Gastrocnemius medialis (tissue), 4 donors: ENCODE measurements at regions not wholly inside any gene's neighbourhood (a gene's known extent, or its start where the extent isn't known, plus 50 kb on each side); places are given as distances from the start of the nearest gene placed in this dataset.

Experiments used
- ATAC-seq, 2 donors: fragments of 150-250 bp; one replicate each; pipeline ENCODE4 v1.9.1; 2016
- DNase-seq, 2 donors: peaks; one replicate each; pipeline ENCODE4 v3.0.0-alpha.2; 2019
- H3K27ac ChIP-seq, 4 donors: fragments of 200-600 bp; sonication (generic); 1 replicate in 1 of 4; 2 replicates in 3 of 4; pipeline ENCODE4 v1.5.1; 2016 to 2018; ENCODE audit warnings: mild to moderate bottlenecking in 2 of 4, moderate library complexity in 1 of 4
- H3K27me3 ChIP-seq, 3 donors: fragments of 200-600 bp; sonication (generic) in 2 of 3; 1 replicate in 1 of 3; 2 replicates in 2 of 3; pipeline versions ENCODE4 v1.5.1 to v1.6.0; 2016 to 2019; ENCODE audit warnings: mild to moderate bottlenecking in 1 of 3, moderate library complexity in 1 of 3
- H3K36me3 ChIP-seq, 2 donors: fragments of 200-600 bp; sonication (generic) in 1 of 2; one replicate each; pipeline ENCODE4 v1.5.1; 2017 to 2018
- H3K4me1 ChIP-seq, 2 donors: fragments of 200-600 bp; sonication (generic) in 1 of 2; one replicate each; pipeline ENCODE4 v1.5.1; 2016 to 2017; ENCODE audit warnings: mild to moderate bottlenecking in 2 of 2
- H3K4me3 ChIP-seq, 4 donors: fragments of 200-600 bp; sonication (generic) in 3 of 4; 1 replicate in 1 of 4; 2 replicates in 3 of 4; pipeline ENCODE4 v1.5.1; 2016 to 2019; ENCODE audit warnings: mild to moderate bottlenecking in 2 of 4
- H3K9me3 ChIP-seq, 3 donors: fragments of 200-600 bp; sonication (generic) in 2 of 3; 1 replicate in 1 of 3; 2 replicates in 2 of 3; pipeline ENCODE4 v1.5.1; 2016 to 2019
- CTCF ChIP-seq, 5 experiments: fragments of 450-650 bp in 3 of 5; fragments of 200-600 bp in 2 of 5; sonication (generic) in 2 of 5; IDR thresholded peaks in 4 of 5; conservative IDR thresholded peaks in 1 of 5; 1 replicate in 4 of 5; 2 replicates in 1 of 5; pipeline ENCODE4 v1.5.1; 2016 to 2019; ENCODE audit warnings: antibody characterized with exemption in 5 of 5, mild to moderate bottlenecking in 3 of 5, moderate library complexity in 3 of 5
- POLR2A ChIP-seq, 2 donors: fragments of 450-650 bp; IDR thresholded peaks; one replicate each; pipeline ENCODE4 v1.6.1; 2017; ENCODE audit warnings: antibody characterized with exemption in 2 of 2, mild to moderate bottlenecking in 2 of 2, moderate library complexity in 2 of 2
- in situ Hi-C, 4 donors: fragments of 200-750 bp; cut with MboI; loops; one replicate each; pipeline versions ENCODE4 v1.15.0 to v1.8.0; 2017; ENCODE audit warnings: low sequenced_read_pairs in 4 of 4
- intact Hi-C: fragments of 100-400 bp; cut with DNase I; formaldehyde crosslinking; loops from one replicate; pipeline ENCODE4 v1.15.1; 2023; ENCODE audit warnings: low total_unique reads

GRCh38 chr1:62381831-62382657 lies 54.8 kb upstream of the USP1 start:
- no peak for ATAC-seq
- TF ChIP-seq POLR2A (IDR thresholded peaks at IDR 0.05) (no peak), CTCF (IDR thresholded peaks at IDR 0.05 in 4 of 5, conservative IDR thresholded peaks at IDR 0.05 in 1 of 5) (no peak)
- intact Hi-C loops, result no loop called here

GRCh38 chr1:62382658-62382955 lies 54.2 kb upstream of the USP1 start:
- no peak for ATAC-seq
- no peaks in the 10 kb centered on the region for H3K27me3 ChIP-seq
- no peak for DNase-seq
- no peaks in the 10 kb centered on the region for H3K36me3 ChIP-seq
- no peak overlapping the region for H3K27ac ChIP-seq
- TF ChIP-seq CTCF (IDR thresholded peaks at IDR 0.05 in 4 of 5, conservative IDR thresholded peaks at IDR 0.05 in 1 of 5) (no peak), POLR2A (IDR thresholded peaks at IDR 0.05) (no peak)
- no peaks in the 10 kb centered on the region for H3K9me3 ChIP-seq
- H3K4me3 ChIP-seq, result no peak overlapping the region
- in situ Hi-C loops, result no loop called here
- intact Hi-C loops, result no loop called here
- H3K4me1 ChIP-seq, result no peaks in the 10 kb centered on the region

More at GRCh38 chr1:62381831-62382657, 54.8 kb upstream of the USP1 start:
- Histone ChIP-seq H3K4me1 (no peaks in the 10 kb centered on the region), H3K9me3 (no peaks in the 10 kb centered on the region), H3K27me3 (no peaks in the 10 kb centered on the region), H3K36me3 (no peaks in the 10 kb centered on the region), H3K4me3 (no peak overlapping the region), H3K27ac (no peak overlapping the region)
- in situ Hi-C loops, result no loop called here
- DNase-seq, result no peak

GRCh38 chr1:62384276-62385005 lies 52.4 kb upstream of the USP1 start:
- Histone ChIP-seq H3K4me3 (no peak overlapping the region), H3K27me3 (no peaks in the 10 kb centered on the region), H3K36me3 (no peaks in the 10 kb centered on the region), H3K4me1 (no peaks in the 10 kb centered on the region), H3K27ac (no peak overlapping the region), H3K9me3 (no peaks in the 10 kb centered on the region)
- TF ChIP-seq CTCF (IDR thresholded peaks at IDR 0.05 in 4 of 5, conservative IDR thresholded peaks at IDR 0.05 in 1 of 5), result no peak
- TF ChIP-seq POLR2A (IDR thresholded peaks at IDR 0.05), result no peak
- intact Hi-C loops, result no loop called here
- in situ Hi-C loops, result no loop called here
- DNase-seq, result no peak
- ATAC-seq, result peak in 1 of 2 donors; percentile 52

DNA sequence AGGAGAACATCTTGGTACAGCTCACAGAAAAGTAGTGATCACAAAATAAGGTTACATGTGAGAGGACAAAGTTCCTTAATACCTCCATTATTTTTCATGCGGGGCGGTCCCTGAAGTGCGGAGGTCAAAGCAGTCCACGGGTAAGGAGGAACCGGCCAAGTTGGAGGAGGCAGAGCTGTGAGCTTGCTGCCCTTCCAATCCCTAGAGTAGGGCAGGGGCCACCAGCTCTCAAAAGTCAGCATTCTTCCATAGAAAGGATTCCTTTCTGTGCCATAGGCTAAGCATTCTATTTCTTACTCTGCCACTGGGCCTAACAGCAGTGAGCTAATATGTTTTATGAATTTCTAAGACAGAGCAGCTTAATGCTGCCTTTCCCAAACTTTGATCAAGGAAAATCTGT lies 50.9 kb upstream of the USP1 start:
- ATAC-seq, result no peak
- intact Hi-C loops, result no loop called here
- TF ChIP-seq POLR2A (IDR thresholded peaks at IDR 0.05) (no peak), CTCF (IDR thresholded peaks at IDR 0.05 in 4 of 5, conservative IDR thresholded peaks at IDR 0.05 in 1 of 5) (no peak)
- H3K9me3 ChIP-seq, result no peaks in the 10 kb centered on the region
- H3K27me3 ChIP-seq, result no peaks in the 10 kb centered on the region
- no peak overlapping the region for H3K27ac ChIP-seq
- no peak overlapping the region for H3K4me3 ChIP-seq
- in situ Hi-C loops, result no loop called here
- no peaks in the 10 kb centered on the region for H3K36me3 ChIP-seq
- no peak for DNase-seq
- H3K4me1 ChIP-seq, result no peaks in the 10 kb centered on the region
